CD4-positive, alpha-beta T cell (primary cell): ENCODE measurements at regions not wholly inside any gene's neighbourhood (a gene's known extent, or its start where the extent isn't known, plus 50 kb on each side); places are given as distances from the start of the nearest gene placed in this dataset.

Source experiments
- ATAC-seq: fragments of 200-7000 bp; cut with Tn5 transposase; one replicate; pipeline ENCODE4 v1.10.0; 2022; ENCODE audit warnings: mild to moderate bottlenecking; ENCODE audit not compliant: poor library complexity
- CTCF ChIA-PET: fragments of 350-600 bp; sonication (Branson Sonifier 250); formaldehyde crosslinking; loops from one replicate; lab custom pipeline; 2021; ENCODE audit warnings: antibody characterized with exemption, inconsistent platforms; lab: Charles Lee
- POLR2A ChIA-PET: fragments of 350-600 bp; sonication (Branson Sonifier 250); formaldehyde crosslinking; loops from one replicate; lab custom pipeline; 2021; ENCODE audit warnings: antibody characterized with exemption, inconsistent platforms; lab: Charles Lee
- DNase-seq, 14 experiments: peaks; one replicate each; pipeline ENCODE4 v3.0.0-alpha.2; 2013 to 2020; ENCODE audit warnings: mixed read lengths in 2 of 14
- H3K27ac ChIP-seq, 2 donors: one replicate each; pipeline versions ENCODE4 v1.5.1 to v1.7.0; 2013; ENCODE audit warnings: low read length in 2 of 2, low read depth in 1 of 2, mild to moderate bottlenecking in 1 of 2
- H3K27me3 ChIP-seq, 2 experiments: 1 replicate in 1 of 2; 2 replicates in 1 of 2; pipeline versions ENCODE4 v1.6.1 to v1.7.0; 2013; ENCODE audit warnings: low read length in 2 of 2, control low read depth in 1 of 2, mild to moderate bottlenecking in 1 of 2, moderate library complexity in 1 of 2; ENCODE audit not compliant: insufficient read depth in 2 of 2, control insufficient read depth in 1 of 2
- H3K36me3 ChIP-seq: one replicate; pipeline ENCODE4 v1.6.1; 2013; ENCODE audit warnings: low read length, control low read depth; ENCODE audit not compliant: insufficient read depth
- H3K4me1 ChIP-seq: one replicate; pipeline ENCODE4 v1.6.1; 2013; ENCODE audit warnings: low read length, control low read depth; ENCODE audit not compliant: insufficient read depth
- H3K4me3 ChIP-seq: one replicate; pipeline ENCODE4 v1.5.1; 2013; ENCODE audit warnings: mild to moderate bottlenecking, low read length, moderate library complexity
- H3K9me3 ChIP-seq, 2 experiments: 1 replicate in 1 of 2; 2 replicates in 1 of 2; pipeline versions ENCODE4 v1.6.1 to v1.7.0; 2013; ENCODE audit warnings: low read length in 2 of 2, mild to moderate bottlenecking in 2 of 2, control low read depth in 1 of 2, moderate library complexity in 1 of 2; ENCODE audit not compliant: control insufficient read depth in 1 of 2, insufficient read depth in 1 of 2
- H3K27ac Mint-ChIP-seq: one replicate; pipeline ENCODE4 v1.8.0; 2020; ENCODE audit warnings: mixed read lengths
- H3K27me3 Mint-ChIP-seq: one replicate; pipeline ENCODE4 v1.8.0; 2021; ENCODE audit warnings: mixed read lengths
- H3K36me3 Mint-ChIP-seq: one replicate; pipeline ENCODE4 v1.8.0; 2021; ENCODE audit warnings: low read depth, mixed read lengths
- H3K4me1 Mint-ChIP-seq: one replicate; pipeline ENCODE4 v1.8.0; 2021; ENCODE audit warnings: low read depth, mixed read lengths
- H3K4me3 Mint-ChIP-seq: one replicate; pipeline ENCODE4 v1.8.0; 2020; ENCODE audit warnings: mild to moderate bottlenecking, mixed read lengths
- H3K9me3 Mint-ChIP-seq: one replicate; pipeline ENCODE4 v1.8.0; 2020; ENCODE audit warnings: mixed read lengths
- CTCF ChIP-seq: fragments of 200-600 bp; IDR thresholded peaks from one replicate; pipeline ENCODE4 v1.8.0; 2022; ENCODE audit warnings: antibody characterized with exemption, mild to moderate bottlenecking
- intact Hi-C, 2 experiments: fragments of 100-400 bp; cut with DNase I in 1 of 2; cut with micrococcal nuclease in 1 of 2; formaldehyde crosslinking; loops; one replicate each; pipeline versions ENCODE4 v1.15.1 to v1.9.0; 2023 to 2025; cut with DNase I, micrococcal nuclease

DNA sequence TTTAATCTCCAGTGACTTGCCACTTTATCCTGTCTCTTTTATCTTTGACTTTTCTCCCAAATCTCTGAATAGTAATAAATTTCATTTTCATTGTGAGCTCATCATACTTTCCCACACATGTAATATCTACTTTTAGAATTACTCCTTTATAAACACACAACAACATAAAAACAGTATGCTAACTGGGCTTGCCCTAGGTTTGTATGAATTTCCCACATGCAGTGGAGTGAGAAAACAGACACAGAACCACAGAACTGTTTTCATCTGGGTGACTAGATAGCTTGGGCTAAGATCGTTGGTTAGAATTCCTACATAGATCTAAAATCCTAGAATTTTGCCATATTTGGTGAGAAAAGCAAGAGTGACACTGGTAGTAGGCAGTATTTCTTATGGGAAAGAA is 409.5 kb downstream of the SPRY1 start:
- intact Hi-C loops, result no loop called here
- no peak for TF ChIP-seq CTCF
- H3K27me3 Mint-ChIP-seq, result peaks cover 10% of the 10 kb centered on the region
- CTCF ChIA-PET, result no interaction called here
- POLR2A ChIA-PET, result no interaction called here
- H3K4me1 Mint-ChIP-seq, result no peaks in the 10 kb centered on the region
- H3K36me3 Mint-ChIP-seq, result no peaks in the 10 kb centered on the region
- Histone ChIP-seq H3K36me3 (no peaks in the 10 kb centered on the region), H3K4me1 (no peaks in the 10 kb centered on the region), H3K4me3 (no peak overlapping the region), H3K27me3 (no peaks in the 10 kb centered on the region), H3K9me3 (no peaks in the 10 kb centered on the region), H3K27ac (no peak overlapping the region)
- H3K4me3 Mint-ChIP-seq, result no peak overlapping the region
- no peak for ATAC-seq
- H3K27ac Mint-ChIP-seq, result no peak overlapping the region
- H3K9me3 Mint-ChIP-seq, result no peaks in the 10 kb centered on the region
- DNase-seq, result no peak

DNA sequence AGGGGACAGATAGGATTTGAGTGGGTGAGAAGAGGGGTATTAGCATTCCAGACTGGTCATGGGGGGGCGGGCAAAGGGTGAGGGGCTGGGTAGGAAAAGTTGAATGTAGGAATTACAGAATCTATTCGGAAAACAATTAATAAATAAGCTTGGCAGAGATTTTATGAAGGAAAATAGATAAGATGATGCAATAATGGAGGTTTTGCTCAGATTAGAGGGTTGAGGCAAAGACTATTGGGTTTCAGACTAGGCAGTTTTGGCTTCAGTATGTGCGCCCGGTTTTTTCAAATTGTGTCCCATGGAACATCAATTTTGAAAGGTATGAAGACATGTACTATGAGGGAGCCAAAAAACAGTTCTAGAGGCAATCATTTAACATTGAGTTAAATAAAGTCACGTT is 410.6 kb downstream of the SPRY1 start:
- Histone ChIP-seq H3K9me3 (no peaks in the 10 kb centered on the region), H3K27ac (no peak overlapping the region), H3K4me3 (no peak overlapping the region), H3K27me3 (no peaks in the 10 kb centered on the region), H3K4me1 (no peaks in the 10 kb centered on the region), H3K36me3 (no peaks in the 10 kb centered on the region)
- no peak overlapping the region for H3K4me3 Mint-ChIP-seq
- DNase-seq (no peak), ATAC-seq (no peak)
- peaks cover 8% of the 10 kb centered on the region for H3K27me3 Mint-ChIP-seq
- H3K27ac Mint-ChIP-seq, result no peak overlapping the region
- no peaks in the 10 kb centered on the region for H3K9me3 Mint-ChIP-seq
- ChIA-PET POLR2A (no interaction called here), CTCF (no interaction called here)
- no peaks in the 10 kb centered on the region for H3K36me3 Mint-ChIP-seq
- TF ChIP-seq CTCF, result no peak
- intact Hi-C loops, result no loop called here
- no peaks in the 10 kb centered on the region for H3K4me1 Mint-ChIP-seq

DNA sequence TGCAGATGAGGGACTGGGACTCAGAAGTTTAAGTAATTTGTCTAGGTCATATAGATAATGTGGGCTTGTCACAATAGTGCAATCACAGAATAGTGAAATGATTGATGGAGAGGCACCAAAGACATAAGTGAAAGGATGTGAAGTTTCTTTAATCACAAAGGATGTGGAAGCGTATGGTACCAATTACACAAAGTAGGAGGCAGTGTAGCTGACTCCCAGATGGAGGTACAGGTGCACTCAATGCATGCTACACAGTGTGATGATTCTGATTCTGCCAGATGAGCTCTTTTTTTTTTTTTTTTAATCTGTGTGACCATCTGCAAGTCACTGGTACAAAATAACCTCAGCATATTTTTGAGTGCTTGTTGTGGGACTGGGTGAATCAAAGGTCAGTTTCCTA is 411.3 kb downstream of the SPRY1 start:
- no peak for TF ChIP-seq CTCF
- H3K27me3 ChIP-seq, result no peaks in the 10 kb centered on the region
- CTCF ChIA-PET, result no interaction called here
- Mint-ChIP-seq H3K36me3 (no peaks in the 10 kb centered on the region), H3K27me3 (peaks cover 1% of the 10 kb centered on the region), H3K27ac (no peak overlapping the region), H3K4me1 (no peaks in the 10 kb centered on the region), H3K4me3 (no peak overlapping the region), H3K9me3 (no peaks in the 10 kb centered on the region)
- H3K27ac ChIP-seq, result no peak overlapping the region
- intact Hi-C loops, result no loop called here
- H3K9me3 ChIP-seq, result no peaks in the 10 kb centered on the region
- H3K4me1 ChIP-seq, result no peaks in the 10 kb centered on the region
- DNase-seq (no peak), ATAC-seq (no peak)
- POLR2A ChIA-PET, result no interaction called here
- no peak overlapping the region for H3K4me3 ChIP-seq
- H3K36me3 ChIP-seq, result no peaks in the 10 kb centered on the region
